Lower leg skin (tissue), 4 donors: ENCODE measurements at regions not wholly inside any gene's neighbourhood (a gene's known extent, or its start where the extent isn't known, plus 50 kb on each side); places are given as distances from the start of the nearest gene placed in this dataset.

Source experiments
- DNase-seq, 2 donors: peaks; one replicate each; pipeline ENCODE4 v3.0.0-alpha.2; 2019; ENCODE audit warnings: low spot score in 2 of 2
- H3K4me3 ChIP-seq: fragments of 200-600 bp; sonication (generic); 2 replicates; pipeline ENCODE4 v1.5.1; 2017; ENCODE audit warnings: mild to moderate bottlenecking, low read depth; ENCODE audit not compliant: poor library complexity, severe bottlenecking
- CTCF ChIP-seq, 3 donors: fragments of 450-650 bp; IDR thresholded peaks; one replicate each; pipeline ENCODE4 v1.5.1; 2016; ENCODE audit warnings: antibody characterized with exemption in 3 of 3, mild to moderate bottlenecking in 3 of 3, moderate library complexity in 2 of 3
- POLR2A ChIP-seq, 2 donors: fragments of 450-650 bp; IDR thresholded peaks; one replicate each; pipeline ENCODE4 v1.6.1; 2016 to 2017; ENCODE audit warnings: antibody characterized with exemption in 2 of 2, mild to moderate bottlenecking in 1 of 2, moderate library complexity in 1 of 2
- WGBS, 2 donors: methylation state at CpG; one replicate each; pipeline ENCODE4 v1.1.5; 2018; 5-methylcytosine and 5-hydroxymethylcytosine counted together
- intact Hi-C: fragments of 100-400 bp; cut with DNase I; formaldehyde crosslinking; loops from one replicate; pipeline ENCODE4 v1.15.0; 2023; ENCODE audit warnings: low total_unique reads

GRCh38 chrX:21295246-21295820 is 78.9 kb upstream of the CNKSR2 start:
- TF ChIP-seq POLR2A (IDR thresholded peaks at IDR 0.05) (no peak), CTCF (IDR thresholded peaks at IDR 0.05) (no peak)
- intact Hi-C loops: no loop called here
- 79 to 88% methylated on average over 10 to 12 of the region's 12 CpGs for WGBS, 2 donors
- no peak overlapping the region for H3K4me3 ChIP-seq
- no peak for DNase-seq

- no peak for DNase-seq
- WGBS, 2 donors: 64 to 65% methylated on average over 2 of the region's 2 CpGs
Measured at GRCh38 chrX:21305799-21306336, 68.3 kb upstream of the CNKSR2 start.

GRCh38 chrX:21319323-21319722 is 54.9 kb upstream of the CNKSR2 start:
- 57 to 75% methylated on average over 2 to 3 of the region's 3 CpGs for WGBS, 2 donors
- intact Hi-C loops: no loop called here
- DNase-seq: no peak
- no peak for TF ChIP-seq POLR2A (IDR thresholded peaks at IDR 0.05)
- TF ChIP-seq CTCF (IDR thresholded peaks at IDR 0.05): no peak
- no peak overlapping the region for H3K4me3 ChIP-seq

More at GRCh38 chrX:21305799-21306336, 68.3 kb upstream of the CNKSR2 start:
- TF ChIP-seq POLR2A (IDR thresholded peaks at IDR 0.05): no peak
- TF ChIP-seq CTCF (IDR thresholded peaks at IDR 0.05): no peak
- intact Hi-C loops: no loop called here
- H3K4me3 ChIP-seq: no peak overlapping the region
